ENCODE measurements at regions not wholly inside any gene's neighbourhood (a gene's known extent, or its start where the extent isn't known, plus 50 kb on each side); places are given as distances from the start of the nearest gene placed in this dataset.

DNA sequence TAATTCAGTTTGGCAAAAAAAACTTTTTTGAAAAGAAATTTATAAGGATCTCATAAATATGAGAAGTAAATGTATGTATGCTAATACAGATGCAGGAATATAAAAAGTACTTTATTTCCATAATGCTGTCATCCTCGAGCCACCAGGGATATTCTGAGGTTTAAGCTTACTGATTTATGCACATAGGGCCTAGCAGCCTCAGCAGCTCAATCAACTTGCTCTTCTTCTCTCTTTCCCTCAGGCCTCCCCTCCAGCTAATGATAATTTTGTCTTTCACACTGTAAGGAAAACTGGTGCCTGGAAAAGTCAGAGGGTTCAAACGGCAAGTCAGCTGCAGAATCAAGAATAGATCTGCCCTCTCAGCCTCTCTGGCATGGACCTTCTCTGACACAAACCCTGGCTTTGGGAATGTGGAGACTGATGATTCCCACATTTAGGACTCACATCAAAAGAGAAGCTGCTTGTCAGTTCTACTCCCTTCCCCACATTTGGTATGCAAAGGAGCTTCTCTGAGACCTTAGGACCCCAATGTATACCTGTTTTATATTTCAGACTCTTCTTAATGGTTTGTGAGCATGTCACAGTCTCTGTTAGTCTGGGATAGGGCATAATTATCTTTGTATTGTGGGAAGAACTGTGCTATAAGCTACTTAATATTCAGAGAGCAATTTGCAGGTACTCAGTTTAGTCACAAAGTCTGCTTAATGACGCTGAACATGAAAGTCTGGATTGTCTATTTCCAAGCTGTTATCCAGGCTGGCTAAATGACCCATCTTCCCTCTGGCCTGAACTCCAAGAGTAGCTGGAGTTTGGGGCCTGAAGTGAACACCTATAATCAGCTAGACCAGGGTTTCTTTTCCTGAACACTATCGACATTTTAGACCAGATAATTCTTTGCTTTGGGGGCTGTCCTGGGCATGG, 52.1 kb upstream of the DIPK1A start:
- DNase-seq: no peak

- DNase-seq: no peak
These were observed 52.9 kb upstream of the DIPK1A start for GRCh38 chr1:93014168-93014567.

- no peak for DNase-seq
These were observed 54.3 kb upstream of the DIPK1A start for GRCh38 chr1:93015590-93015989.

DNA sequence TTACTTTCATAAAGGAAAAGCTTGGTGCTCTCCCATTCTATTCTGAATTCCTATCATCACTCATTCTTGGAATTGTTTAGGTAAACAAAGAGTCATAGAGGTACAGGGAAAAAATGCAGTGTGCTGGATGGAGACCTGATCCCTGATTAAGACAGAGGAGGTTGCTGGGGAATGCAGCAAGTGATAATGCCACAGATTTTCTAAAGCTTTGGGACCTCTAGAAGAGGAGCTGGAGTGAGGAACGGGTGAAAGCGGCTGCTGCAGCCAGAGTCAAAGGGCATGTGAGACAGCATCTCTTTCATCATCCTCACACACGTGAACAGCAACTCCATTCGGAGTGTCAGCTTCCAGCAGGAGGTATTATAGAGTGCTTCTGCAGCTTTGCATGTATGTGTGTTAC, 54.9 kb upstream of the DIPK1A start:
- DNase-seq: no peak

DNA sequence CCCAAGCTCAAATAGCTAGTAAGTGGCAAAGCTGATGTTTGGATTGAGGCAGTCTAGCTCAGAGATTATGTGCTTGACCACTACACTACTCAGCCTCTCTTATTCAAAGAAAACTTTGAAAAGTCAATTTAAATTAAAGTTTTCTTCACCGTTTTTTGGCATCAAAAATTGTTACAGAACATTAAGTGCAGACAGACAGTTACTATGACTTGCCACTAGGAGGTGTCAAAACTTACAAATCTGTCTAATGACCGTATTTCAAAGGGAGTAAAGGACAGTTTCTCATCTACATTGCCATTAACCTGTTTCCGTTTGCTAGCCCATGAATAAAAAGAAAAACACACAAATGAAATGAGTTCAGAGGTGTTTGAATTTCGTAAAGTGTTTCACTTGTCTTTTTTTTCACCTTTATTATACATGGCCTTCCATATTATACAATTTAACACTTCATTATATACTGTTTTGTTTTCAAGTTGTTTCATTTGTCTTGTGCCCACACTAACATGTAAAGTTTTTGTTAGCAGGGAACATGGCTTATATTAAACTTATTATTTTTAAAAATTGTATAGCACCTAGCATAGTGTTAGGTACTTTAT, 57.4 kb upstream of the MTF2 start:
- DNase-seq: peak; percentile 56

DNA sequence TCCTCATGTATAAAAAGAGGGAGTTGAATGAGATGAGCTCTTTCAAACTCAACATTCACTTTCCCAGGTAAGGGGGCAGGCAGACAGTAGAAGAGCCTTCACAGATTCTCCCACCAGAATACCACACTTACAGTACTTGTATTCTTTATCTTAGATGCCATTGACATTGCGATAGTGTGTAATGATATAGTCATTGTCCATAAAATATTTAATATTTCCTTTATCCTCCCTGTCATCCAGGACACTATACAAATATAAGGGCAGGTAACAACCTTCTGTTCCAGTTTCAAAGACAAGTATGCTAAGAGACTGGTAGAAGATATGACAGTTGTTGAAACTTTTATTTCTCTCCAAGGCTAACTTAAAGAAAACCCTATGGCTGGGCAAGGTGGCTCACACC, 56.5 kb upstream of the MTF2 start:
- DNase-seq: no peak

DNA sequence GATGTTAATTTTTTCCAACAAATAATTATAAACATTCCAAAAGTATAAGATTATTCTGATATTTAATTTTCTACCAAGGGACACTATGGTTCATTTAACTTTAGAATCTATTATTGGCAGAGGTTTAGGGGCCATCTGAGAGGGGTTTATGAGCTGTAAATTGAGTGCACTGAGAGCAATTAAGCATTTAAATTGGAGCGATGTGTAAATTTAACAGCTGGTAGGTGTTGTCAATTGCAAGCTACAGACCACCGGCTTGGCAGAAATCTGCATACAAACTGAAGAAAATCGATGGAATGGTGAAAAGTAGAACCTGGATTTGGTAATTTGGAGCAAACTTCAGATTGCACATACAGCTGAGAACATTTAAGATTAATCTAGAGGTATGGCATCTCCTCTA, 55.8 kb upstream of the MTF2 start:
- peak; percentile 80 for DNase-seq

DNA sequence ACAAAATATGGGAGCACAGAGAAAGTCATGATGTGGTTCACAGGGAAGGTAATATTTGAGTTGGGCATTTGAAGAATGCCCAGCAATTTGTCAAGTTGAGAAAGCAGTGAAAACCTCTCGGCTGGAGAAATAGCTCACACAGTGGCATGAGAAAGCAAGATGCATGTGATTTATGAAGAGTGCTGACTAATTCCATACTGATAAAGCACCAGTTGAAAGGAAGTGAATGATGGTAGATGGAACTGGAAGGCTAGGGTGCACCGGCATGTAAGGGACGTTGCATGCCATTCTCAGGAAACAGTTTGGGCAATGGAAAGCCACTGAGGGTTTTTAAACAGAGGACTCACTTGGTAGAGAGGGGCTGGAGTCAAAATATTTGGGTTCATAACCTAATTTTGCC, 53.5 kb upstream of the MTF2 start:
- no peak for DNase-seq

DNA sequence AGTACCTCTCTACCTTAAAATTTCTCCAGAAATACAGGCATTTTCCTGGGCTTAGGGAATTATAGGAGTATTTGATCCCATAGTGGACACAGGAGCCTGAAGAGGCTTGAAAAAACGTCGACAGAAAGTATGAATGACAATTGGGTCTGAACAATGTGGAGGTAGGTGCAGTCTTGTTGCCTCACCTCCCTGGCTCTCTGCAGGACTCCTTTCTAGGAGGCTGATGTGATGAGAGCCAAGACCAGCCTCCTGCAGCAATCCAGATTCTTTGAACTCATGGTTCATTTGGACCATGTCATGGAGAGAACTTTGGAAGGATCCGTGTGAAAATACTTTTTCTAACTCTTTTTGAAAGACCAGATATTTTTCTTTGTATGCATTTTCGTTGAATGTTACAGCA, 50.5 kb upstream of the MTF2 start:
- no peak for DNase-seq

Data from NCI-H2171 treated with DMSO at 0.1 percent for 48 hours (cell line).